ENCODE measurements at regions not wholly inside any gene's neighbourhood (a gene's known extent, or its start where the extent isn't known, plus 50 kb on each side); places are given as distances from the start of the nearest gene placed in this dataset.
"Not testable (repeated sequence)": the region's sequence is repeated elsewhere in the genome, so short reads cannot be mapped to it uniquely, and the experiment has no call there.

DNA sequence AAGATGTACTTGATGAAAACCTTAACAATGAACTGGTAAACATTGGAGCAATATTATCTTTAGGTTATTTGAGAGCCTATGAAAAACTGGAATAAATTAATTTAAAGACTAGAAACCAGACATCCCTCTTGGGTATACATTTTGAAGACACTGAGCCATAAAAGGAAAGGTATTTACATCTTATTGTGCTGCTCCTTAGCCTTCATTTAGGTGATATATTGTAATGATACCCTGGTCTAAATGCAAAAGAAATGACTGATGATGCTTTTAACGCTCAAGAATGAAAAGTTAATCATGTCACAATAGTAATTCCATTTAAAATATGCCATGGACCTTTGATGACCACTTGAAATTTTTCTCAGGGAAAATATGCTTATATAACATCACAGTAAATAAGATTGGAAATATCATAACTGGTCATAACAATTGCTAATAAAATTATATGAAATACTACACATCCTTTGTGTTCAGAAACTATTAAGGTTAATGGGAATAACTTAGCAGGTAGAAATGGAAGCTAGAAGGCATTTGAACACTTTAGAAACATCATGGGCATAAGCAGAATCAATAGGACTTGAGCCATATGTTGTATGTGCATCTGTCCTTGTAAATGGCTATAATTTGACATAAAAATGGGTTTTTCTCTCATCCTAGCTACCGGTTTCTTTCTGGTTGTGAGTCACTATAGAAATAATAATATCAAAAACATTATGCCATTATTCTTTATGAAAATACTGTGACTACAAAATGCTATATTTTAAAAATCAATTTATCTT, 979.7 kb downstream of the RAPGEF2 start:
- no peak for DNase-seq (ENCODE audit: low read depth in 3 of 3)

DNA sequence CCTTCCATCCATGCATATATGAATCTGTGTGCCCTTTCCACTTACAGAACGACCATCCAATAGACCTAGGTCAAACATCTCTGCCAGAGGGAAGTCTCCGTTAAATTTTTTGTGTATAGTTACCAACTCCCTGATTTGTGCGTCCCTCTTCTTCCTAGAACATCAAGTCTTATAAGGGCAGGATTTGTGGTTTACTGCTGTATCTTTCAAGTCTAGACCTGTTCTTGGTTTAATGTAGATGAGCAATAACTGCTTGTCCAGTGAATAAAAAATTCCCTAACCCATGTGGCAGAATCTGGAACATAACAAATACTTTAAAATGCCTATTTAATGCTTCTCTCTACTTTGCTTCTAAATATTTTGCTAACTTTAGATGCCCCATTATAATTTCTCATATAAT, 988.8 kb downstream of the RAPGEF2 start:
- DNase-seq (ENCODE audit: low read depth in 3 of 3): no peak

DNA sequence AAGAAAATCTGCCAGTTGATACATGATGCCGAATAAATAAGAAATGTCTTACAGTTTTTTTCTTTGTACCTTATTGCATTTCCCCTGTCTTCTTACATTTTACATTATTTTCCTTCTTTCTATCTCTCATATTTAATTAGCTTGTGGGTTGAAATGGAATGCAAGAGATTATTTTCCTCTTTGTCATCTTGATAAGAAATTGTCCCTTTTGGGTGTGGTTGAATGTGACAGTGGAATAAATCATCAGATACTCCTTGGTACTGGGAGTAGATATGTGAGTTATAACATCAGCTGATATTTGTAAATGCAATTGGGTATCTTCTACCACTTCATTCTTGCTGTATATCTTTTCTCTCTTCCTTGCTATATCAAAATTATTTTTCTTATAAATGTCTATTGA, 997.4 kb downstream of the RAPGEF2 start:
- no peak for DNase-seq (ENCODE audit: low read depth in 3 of 3)

DNA sequence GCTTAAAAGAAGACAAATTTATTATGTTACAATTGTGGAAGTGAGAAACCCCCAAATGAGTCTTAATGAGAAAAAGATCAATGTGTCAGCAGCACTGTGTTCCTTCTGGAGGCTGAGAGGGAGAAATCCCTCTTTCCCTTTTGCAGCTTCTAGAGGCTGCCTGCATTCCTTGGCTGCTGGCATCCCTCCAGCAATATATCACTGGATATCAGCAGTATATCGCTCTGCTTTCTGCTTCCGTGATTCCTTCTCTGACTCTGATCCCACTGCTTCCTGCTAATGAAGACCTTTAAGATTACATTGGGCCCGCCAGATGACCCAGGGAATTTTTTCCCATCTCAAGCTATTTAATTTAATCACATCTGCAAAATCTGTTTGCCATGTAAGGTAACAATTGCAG, 1008.0 kb downstream of the RAPGEF2 start:
- no peak for DNase-seq (ENCODE audit: low read depth in 3 of 3)

DNA sequence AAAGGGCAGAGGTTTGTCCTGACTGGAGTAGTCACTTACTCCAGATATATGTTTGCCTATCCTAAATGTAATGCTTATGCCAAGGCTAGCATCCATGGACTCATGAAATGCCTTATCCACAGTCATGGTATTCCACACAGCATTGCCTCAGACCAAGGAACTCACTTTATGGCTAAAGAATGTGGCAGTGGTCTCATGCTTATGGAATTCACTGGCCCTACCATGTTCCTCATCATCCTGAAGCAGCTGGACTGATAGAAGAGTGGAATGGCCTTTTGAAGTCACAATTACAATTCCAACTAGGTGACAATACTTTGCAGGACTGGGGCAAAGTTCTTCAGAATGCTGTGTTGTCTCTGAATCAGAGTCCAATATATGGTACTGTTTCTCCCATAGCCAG, 1014.8 kb downstream of the RAPGEF2 start:
- no peak for DNase-seq (ENCODE audit: low read depth in 3 of 3)

DNA sequence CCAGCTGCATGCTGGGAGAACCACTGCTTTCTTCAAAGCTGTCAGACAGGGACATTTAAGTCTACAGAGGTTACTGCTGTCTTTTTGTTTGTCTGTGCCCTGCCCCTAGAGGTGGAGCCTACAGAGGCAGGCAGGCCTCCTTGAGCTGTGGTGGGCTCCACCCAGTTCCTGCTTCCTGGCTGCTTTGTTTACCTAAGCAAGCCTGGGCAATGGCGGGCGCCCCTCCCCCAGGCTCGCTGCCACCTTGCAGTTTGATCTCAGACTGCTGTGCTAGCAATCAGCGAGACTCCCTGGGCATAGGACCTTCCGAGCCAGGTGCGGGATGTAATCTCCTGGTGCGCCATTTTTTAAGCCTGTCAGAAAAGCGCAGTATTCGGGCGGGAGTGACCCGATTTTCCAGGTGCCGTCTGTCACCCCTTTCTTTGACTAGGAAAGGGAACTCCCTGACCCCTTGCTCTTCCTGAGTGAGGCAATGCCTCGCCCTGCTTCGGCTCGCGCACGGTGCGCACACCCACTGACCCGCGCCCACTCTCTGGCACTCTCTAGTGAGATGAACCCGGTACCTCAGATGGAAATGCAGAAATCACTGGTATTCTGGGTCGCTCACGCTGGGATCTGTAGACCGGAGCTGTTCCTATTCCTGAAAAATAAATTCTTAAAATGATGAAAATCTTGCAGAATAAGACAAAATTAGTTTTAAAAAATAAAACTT, 1022.9 kb downstream of the RAPGEF2 start:
- DNase-seq (ENCODE audit: low read depth in 3 of 3): not testable (repeated sequence)

DNA sequence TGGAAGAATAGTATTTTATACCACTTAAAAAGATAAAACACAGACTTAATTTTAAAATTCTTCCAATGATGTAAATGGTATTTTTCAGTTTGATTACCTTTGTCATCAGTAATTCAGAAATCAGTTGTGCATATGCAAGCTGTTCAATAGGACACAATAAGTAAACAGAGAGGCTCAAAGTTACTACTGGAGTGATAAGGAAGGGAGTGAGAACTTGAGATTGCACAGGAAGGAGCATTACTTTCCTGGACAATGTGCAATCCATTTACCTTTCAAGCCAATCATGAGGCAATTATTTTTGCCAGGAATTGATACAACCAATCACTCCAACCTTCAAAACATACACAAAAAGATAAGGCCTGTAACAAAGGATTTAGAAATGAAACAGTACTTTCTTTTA, 1024.3 kb downstream of the RAPGEF2 start:
- no peak for DNase-seq (ENCODE audit: low read depth in 3 of 3)

DNA sequence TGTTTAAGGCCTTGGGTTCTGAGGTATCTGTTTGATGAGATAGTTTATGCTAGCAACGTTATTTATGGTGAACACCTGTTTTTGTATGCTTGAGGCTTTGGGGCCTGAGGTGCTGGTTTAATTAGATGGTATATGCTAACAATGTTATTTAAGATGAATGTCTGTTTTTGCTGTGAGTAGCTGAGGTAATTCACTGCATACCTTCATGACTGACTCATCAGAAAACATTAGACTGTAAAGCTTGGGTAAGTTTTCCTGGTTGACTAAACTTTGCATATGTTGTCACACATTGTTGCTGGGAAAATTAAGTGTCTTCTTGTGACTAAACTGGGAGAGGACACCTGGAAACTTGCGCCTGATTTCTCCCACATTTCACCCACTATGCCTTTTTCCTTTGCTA, 1026.6 kb downstream of the RAPGEF2 start:
- DNase-seq (ENCODE audit: low read depth in 3 of 3): no peak

DNA sequence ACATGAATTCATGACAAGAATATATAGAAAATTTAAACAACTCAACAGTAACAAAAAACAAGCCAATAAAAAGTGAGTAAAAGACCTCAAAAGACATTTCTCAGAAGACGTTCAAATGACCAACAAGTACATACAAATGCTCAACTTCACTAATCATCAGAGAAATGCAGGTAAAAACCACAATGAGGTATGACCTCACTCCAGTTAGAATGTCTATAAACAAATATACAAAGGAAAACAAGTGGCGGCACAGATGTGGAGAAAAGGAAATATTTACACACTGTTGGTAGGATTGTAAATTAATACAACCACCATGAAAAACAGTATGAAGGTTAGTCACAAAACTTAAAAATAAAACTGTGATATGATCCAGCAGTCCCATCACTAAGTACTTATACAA, 1033.1 kb downstream of the RAPGEF2 start:
- DNase-seq (ENCODE audit: low read depth in 3 of 3): no peak

DNA sequence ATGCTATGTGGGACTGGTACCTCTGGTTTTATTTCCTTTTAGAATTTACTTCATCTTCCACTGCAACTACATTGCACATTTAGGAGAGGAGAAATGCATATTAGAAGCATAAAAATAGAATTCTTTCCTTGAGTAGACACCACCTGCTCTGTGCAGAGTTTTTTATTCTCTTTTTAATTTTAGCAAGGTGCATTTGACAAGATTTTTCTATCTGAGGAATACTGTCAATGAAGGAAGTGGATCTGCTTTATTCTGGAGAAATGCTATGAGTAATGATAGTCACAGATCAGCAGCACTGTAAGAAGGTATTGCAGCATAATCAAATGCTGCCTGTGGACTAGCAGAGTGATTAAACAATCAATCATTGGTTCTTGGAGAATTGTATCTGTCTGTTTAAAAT, 1038.3 kb downstream of the RAPGEF2 start:
- DNase-seq (ENCODE audit: low read depth in 3 of 3): no peak

DNA sequence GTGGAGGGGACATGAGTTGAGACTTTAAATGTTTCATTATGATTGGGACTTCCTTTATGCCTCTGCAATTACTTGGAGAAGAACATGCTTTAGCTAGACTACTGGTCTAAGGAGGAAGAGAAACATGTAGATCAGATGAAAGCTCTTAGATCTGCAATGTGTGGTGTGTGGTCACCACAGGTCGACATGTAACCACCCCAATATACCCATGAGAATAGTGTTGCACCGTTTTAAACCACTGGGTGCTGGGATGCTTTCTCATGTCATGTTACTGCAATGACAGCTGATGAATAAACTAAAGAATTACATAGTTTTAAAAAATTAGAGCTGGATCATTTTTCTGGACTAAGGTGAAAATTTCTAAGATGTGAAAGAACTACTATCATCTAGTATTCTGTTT, 1039.7 kb downstream of the RAPGEF2 start:
- DNase-seq (ENCODE audit: low read depth in 3 of 3): no peak

DNA sequence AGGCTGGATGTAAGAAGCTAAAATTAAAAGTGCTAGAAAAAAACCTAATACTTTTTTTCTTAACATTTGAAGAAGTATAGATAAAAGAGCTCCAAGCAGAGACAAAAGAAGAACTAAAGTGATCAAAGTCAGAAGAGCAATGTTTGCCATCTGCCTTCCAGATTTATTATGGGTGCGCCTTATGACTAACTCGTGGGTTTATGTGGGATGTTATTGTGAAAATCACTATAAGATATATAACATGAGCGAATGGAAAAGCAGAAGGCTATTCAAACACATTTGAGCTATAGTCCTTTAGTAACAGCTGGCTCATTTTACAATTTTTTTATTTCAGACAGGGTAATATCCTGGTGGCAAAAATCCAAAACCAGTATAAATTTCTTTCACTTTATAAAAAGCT, 1040.7 kb downstream of the RAPGEF2 start:
- no peak for DNase-seq (ENCODE audit: low read depth in 3 of 3)

DNA sequence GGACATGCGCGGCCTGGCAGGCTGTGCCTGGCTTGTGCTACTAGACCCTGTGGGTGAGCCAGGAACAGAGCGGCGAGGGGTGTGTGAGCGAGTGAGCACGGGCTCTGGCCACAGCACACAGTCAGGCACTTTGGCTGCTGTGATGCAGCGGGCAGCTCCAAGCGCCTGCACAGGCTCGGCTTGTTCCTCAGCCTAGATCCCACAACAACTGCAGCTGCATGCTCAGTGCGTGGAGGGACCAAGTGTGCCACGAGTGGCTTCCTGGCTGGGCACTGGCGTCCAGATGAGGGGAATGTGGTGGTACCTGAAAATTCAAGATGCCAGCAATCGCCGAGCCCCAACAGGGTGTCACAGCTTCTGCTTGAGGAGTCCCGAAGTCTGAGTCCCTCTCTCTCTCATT, 1056.6 kb downstream of the RAPGEF2 start:
- no peak for DNase-seq (ENCODE audit: low read depth in 3 of 3)

DNA sequence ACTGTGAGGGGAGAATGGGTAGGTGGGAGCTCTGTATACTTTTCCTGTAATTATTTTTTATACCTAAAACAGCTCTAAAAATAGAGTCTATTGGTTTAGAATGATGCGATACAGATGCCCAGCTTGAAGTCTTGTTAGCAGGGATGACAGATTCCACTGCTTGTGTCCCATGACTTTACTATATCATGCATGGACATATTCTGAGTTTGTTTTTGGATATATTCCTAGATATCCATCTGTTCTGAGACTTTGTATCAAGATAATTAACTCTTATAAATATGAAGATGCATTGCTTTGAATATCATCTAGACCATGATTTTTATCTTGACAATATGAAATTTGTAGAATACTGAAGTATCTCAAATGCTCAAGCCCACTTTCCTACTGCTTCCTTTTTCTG, 1058.1 kb downstream of the RAPGEF2 start:
- no peak for DNase-seq (ENCODE audit: low read depth in 3 of 3)

DNA sequence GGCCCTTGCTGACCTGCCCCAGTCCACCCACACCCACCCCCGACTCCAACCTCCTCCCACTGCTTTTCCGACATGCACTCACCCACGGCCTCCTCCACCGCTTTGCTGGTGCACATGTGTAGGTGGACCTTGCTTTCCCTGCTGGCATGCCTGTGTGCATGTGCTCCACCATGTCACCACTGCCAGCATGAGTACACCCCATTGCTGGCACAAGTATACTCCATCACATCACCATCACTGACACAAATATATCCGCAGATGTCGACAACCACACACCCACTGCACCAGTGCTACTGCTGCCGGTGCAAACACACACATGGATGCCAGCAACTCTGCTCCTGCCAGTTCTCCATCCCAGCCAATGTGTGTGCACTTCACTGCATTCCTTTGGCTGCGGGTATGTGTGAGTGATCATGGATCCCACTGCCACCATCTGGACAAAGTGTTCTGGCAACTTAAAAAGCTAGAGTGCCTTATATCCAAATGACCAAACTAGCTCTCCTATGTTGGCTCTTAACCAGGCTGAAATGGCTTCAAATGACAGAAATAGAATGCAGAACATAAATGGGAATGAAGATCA, 1072.3 kb downstream of the RAPGEF2 start:
- no peak for DNase-seq (ENCODE audit: low read depth in 3 of 3)

DNA sequence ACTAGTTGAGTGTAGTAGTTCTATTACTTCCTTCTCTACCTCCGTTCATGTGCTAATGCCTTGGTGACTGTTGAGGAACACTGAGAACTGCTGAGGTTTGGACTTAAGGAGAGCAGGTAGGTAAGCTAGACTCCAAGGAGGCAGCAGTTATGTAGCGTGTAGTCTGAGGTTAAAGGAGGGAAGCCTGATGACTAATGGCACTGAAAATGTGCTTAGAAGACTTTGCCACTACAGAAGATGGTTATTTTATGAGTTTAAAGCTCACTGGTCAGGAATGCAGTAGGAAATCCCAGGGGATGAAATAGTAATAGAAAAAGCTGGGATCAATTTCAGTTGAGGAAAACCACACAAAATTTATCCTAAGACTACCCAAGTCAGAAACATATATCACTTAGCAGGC, 1077.3 kb downstream of the RAPGEF2 start:
- DNase-seq (ENCODE audit: low read depth in 3 of 3): no peak

DNA sequence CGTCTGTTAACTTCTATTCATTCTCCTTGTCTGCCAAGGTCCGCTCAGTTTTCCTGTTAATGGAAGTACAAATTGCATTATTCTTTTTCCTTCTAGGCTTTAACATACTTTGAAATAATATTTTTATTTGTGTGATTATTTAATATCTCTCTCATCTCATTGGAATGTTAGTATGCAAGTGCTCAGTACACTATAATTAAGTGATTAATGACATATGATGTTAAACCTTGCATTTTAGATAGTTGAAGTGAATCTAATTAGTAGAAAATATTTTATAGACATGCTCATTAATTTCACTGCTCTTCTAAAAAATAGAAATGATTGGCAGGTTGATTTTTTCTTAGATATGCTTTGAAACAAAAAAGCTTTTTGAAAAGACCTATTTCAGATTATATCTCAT, 1079.8 kb downstream of the RAPGEF2 start:
- no peak for DNase-seq (ENCODE audit: low read depth in 3 of 3)

DNA sequence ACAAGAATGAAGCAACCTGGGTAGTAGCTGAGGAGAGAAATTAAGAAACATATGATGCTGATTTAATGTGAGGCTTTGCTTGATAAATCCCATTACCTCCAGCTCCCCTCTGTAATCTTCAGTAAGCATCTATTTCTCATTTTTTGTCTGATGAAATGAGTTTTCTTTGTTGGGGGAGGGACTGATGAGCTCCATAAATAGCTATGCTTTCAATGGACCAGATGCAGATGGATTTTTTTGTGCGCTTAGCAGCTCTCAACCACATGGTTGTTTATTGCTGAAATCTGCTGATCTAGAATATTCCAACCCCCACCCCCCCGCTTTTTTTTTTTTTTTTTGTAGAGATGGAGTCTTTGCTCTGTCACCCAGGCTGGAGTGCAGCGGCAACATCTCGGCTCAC, 1082.0 kb downstream of the RAPGEF2 start:
- DNase-seq (ENCODE audit: low read depth in 3 of 3): no peak

DNA sequence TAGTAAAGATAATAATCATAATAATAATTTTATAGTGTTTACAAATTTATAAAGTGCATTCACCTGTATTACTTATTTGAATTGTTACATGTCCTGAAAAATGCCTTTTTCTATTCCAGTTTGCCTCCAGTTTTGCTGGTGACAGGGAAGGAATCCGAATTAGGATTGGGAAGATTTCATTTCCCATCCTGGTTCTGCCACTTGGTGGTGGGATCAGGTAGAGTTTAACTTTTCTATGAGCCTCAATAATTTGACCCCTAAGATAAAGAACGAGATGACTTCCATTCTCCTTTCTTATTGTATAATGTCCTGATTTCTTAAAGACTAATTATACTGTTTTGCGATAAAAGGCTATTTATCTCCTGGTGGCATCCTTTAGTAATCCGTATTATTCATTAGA, 1090.9 kb downstream of the RAPGEF2 start:
- DNase-seq (ENCODE audit: low read depth in 3 of 3): no peak

DNA sequence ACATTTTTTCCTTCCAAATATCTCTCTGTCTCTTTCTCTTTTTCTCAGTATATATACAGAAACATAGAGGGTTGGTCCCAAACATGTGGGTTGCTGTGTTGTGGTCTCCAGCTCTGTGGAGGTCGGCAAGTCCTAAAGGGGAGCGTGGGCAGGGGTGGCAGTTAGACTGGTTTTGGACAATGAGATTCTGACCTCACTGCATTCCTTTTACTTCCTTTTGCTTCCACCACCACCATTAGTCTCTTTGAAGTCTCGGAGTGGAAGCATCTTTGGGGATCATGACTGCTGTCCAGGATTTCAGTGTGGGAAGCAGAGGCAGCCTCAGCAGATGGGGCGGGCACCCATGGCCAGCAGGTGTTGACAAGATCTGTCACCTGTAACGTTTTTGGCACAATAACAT, 1091.8 kb downstream of the RAPGEF2 start:
- no peak for DNase-seq (ENCODE audit: low read depth in 3 of 3)

DNA sequence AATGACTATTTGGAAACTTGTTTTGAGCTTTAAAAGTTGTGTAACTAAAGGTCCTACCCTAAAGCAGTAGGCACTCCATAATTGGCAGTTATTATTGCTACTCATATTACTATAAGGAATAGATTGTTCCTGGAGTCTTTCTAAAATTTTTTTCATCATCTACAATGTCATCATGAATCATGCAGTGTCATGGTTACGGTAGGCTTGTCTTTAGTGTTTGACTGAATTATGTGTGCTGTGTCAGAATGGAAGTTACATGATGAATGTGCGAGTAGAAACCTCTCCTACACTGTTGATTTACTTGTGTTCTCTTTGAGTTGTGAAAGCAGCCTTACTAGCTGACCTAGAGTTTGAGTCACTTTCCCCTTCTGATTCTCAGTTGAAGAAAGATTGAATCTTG, 1099.9 kb downstream of the RAPGEF2 start:
- no peak for DNase-seq (ENCODE audit: low read depth in 3 of 3)

DNA sequence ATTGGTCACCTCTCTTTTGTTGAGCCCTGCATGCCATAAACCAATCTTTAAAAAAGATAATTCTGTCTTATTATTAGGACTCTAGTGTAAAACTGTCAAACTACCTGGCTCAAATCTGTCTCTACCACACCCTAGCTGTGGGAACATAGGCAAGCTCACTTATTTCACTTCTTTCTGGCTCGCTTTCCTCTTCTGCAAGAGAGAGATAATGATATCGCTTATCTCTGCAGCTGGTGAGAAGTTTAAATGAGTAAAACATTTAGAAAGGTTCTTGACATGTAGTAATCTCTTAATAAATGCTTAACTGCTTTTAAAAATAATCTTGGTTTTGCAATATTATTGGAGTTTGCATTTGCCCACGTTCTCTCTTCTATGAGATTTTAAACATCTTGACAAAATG, 1109.2 kb downstream of the RAPGEF2 start:
- no peak for DNase-seq (ENCODE audit: low read depth in 3 of 3)

DNA sequence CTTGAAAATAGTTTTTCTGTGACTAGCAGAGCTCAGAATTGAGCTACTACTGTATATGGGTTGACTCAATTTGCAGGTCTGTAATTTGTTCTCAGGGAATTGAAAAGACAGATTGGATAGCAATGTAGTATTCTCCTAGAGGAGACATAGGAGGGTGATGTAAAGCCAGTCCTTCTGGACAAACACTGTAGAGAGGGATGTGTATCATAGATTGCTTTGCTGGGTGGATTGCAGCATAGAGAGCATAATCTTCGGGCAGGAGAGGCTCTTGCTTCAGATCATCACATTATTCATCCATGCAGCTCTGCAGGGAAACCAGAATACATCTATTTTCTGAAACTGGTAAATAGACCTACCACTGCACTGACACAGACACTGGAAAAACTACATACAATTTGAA, 1110.5 kb downstream of the RAPGEF2 start:
- no peak for DNase-seq (ENCODE audit: low read depth in 3 of 3)
